Kidney (tissue), 13 donors: ENCODE measurements at regions not wholly inside any gene's neighbourhood (a gene's known extent, or its start where the extent isn't known, plus 50 kb on each side); places are given as distances from the start of the nearest gene placed in this dataset.

Experiments used
- DNase-seq, 5 donors: peaks; one replicate each; pipeline ENCODE4 v3.0.0-alpha.2; 2013 to 2020
- FAIRE-seq: peaks from 2 replicates; lab custom pipeline; 2012; peaks lifted over from hg19 to GRCh38; lab: Jason Lieb, UNC
- H3K27ac ChIP-seq, 2 donors: one replicate each; pipeline ENCODE4 v1.7.0; 2013; ENCODE audit warnings: low read depth in 2 of 2, low read length in 2 of 2, inconsistent platforms in 1 of 2
- H3K27me3 ChIP-seq: one replicate; pipeline ENCODE4 v1.7.1; 2013; ENCODE audit warnings: low read length, inconsistent platforms; ENCODE audit not compliant: control insufficient read depth, insufficient read depth
- H3K36me3 ChIP-seq, 3 donors: one replicate each; pipeline versions ENCODE4 v1.7.0 to v1.7.1; 2013; ENCODE audit warnings: low read length in 3 of 3, control low read depth in 1 of 3, inconsistent platforms in 1 of 3; ENCODE audit not compliant: insufficient read depth in 3 of 3, control insufficient read depth in 2 of 3
- H3K4me1 ChIP-seq, 3 donors: one replicate each; pipeline versions ENCODE4 v1.7.0 to v1.7.1; 2013; ENCODE audit warnings: low read length in 3 of 3, inconsistent platforms in 1 of 3, low read depth in 1 of 3; ENCODE audit not compliant: control insufficient read depth in 2 of 3, insufficient read depth in 2 of 3
- H3K4me3 ChIP-seq, 3 donors: one replicate each; pipeline versions ENCODE4 v1.7.0 to v1.8.1; 2013; ENCODE audit warnings: low read length in 3 of 3, control low read depth in 1 of 3, inconsistent platforms in 1 of 3
- H3K9ac ChIP-seq, 3 donors: one replicate each; pipeline versions ENCODE4 v1.7.0 to v1.7.1; 2013; ENCODE audit warnings: low read length in 3 of 3, control low read depth in 1 of 3, inconsistent platforms in 1 of 3
- H3K9me3 ChIP-seq, 3 donors: one replicate each; pipeline versions ENCODE4 v1.7.0 to v1.7.1; 2013; ENCODE audit warnings: low read length in 3 of 3, control low read depth in 1 of 3, inconsistent platforms in 1 of 3; ENCODE audit not compliant: control insufficient read depth in 2 of 3, insufficient read depth in 1 of 3
- CTCF ChIP-seq: IDR thresholded peaks from 3 replicates; pipeline ENCODE4 v1.5.1; 2012; ENCODE audit warnings: mild to moderate bottlenecking, moderate library complexity, borderline replicate concordance; ENCODE audit not compliant: insufficient read depth; ENCODE audit errors: extremely low read depth
- intact Hi-C: fragments of 100-400 bp; cut with DNase I; formaldehyde crosslinking; loops from one replicate; pipeline ENCODE4 v1.11.1; 2022
- donor health status: control.
- donor health status: control.
- donor health status: control.
- donor health status: control.
- donor health status: control.
- donor health status: DM: yes; HTN: yes; CAD: no.
- donor health status: Normal renal cell carcinoma (clear cell type).

GRCh38 chr4:89413518-89413917 lies 105.9 kb upstream of the GPRIN3 start:
- intact Hi-C loops = no loop called here
- Histone ChIP-seq H3K36me3 (no peaks in the 10 kb centered on the region), H3K4me3 (no peak overlapping the region), H3K4me1 (peaks cover 0 to 2% (median 0%) of the 10 kb centered on the region in 3 donors), H3K27me3 (no peaks in the 10 kb centered on the region), H3K9ac (no peak overlapping the region), H3K9me3 (no peaks in the 10 kb centered on the region), H3K27ac (no peak overlapping the region)
- DNase-seq = no peak
- no peak for TF ChIP-seq CTCF
- no peak for FAIRE-seq

GRCh38 chr4:89411539-89412309 lies 104.1 kb upstream of the GPRIN3 start:
- intact Hi-C loops = no loop called here

GRCh38 chr4:89410687-89411086 lies 103.1 kb upstream of the GPRIN3 start:
- no peak for FAIRE-seq
- no peaks in the 10 kb centered on the region for H3K9me3 ChIP-seq
- TF ChIP-seq CTCF = no peak
- H3K36me3 ChIP-seq = no peaks in the 10 kb centered on the region
- no peak overlapping the region for H3K9ac ChIP-seq
- peaks cover 0 to 2% (median 0%) of the 10 kb centered on the region in 3 donors for H3K4me1 ChIP-seq
- intact Hi-C loops = no loop called here
- no peak for DNase-seq
- no peak overlapping the region for H3K4me3 ChIP-seq
- H3K27me3 ChIP-seq = no peaks in the 10 kb centered on the region
- H3K27ac ChIP-seq = no peak overlapping the region

More at GRCh38 chr4:89411539-89412309, 104.1 kb upstream of the GPRIN3 start:
- no peak overlapping the region for H3K4me3 ChIP-seq
- TF ChIP-seq CTCF = no peak
- H3K4me1 ChIP-seq = peaks cover 0 to 2% (median 0%) of the 10 kb centered on the region in 3 donors
- no peaks in the 10 kb centered on the region for H3K9me3 ChIP-seq
- no peak overlapping the region for H3K9ac ChIP-seq
- H3K27ac ChIP-seq = no peak overlapping the region
- no peak for DNase-seq
- H3K27me3 ChIP-seq = no peaks in the 10 kb centered on the region
- no peak for FAIRE-seq
- no peaks in the 10 kb centered on the region for H3K36me3 ChIP-seq
